Amygdala (tissue), 56 donors: ENCODE measurements at regions not wholly inside any gene's neighbourhood (a gene's known extent, or its start where the extent isn't known, plus 50 kb on each side); places are given as distances from the start of the nearest gene placed in this dataset.

Experiments used
- DNase-seq, 56 donors: peaks; one replicate each; lab custom pipeline; 2025; lab: John Stamatoyannopoulos, UW

- DNase-seq = no peak
Measured at GRCh38 chr3:22288756-22289155, 537.7 kb upstream of the ZNF385D start.

- no peak for DNase-seq
Measured at GRCh38 chr3:22292681-22293080, 541.7 kb upstream of the ZNF385D start.

GRCh38 chr3:22296601-22297000, 545.6 kb upstream of the ZNF385D start:
- no peak for DNase-seq

GRCh38 chr3:22297436-22297835, 546.4 kb upstream of the ZNF385D start:
- no peak for DNase-seq

GRCh38 chr3:22306454-22306853, 555.4 kb upstream of the ZNF385D start:
- DNase-seq = no peak

GRCh38 chr3:22308871-22309270, 557.9 kb upstream of the ZNF385D start:
- no peak for DNase-seq

- DNase-seq = no peak
Measured at GRCh38 chr3:22315925-22316324, 564.9 kb upstream of the ZNF385D start.

- no peak for DNase-seq
Measured at GRCh38 chr3:22318325-22318724, 567.3 kb upstream of the ZNF385D start.

GRCh38 chr3:22319446-22319845, 568.4 kb upstream of the ZNF385D start:
- no peak for DNase-seq

GRCh38 chr3:22322861-22323260, 571.9 kb upstream of the ZNF385D start:
- no peak for DNase-seq

GRCh38 chr3:22326305-22326704, 575.3 kb upstream of the ZNF385D start:
- DNase-seq = no peak

GRCh38 chr3:22334996-22335395, 584.0 kb upstream of the ZNF385D start:
- DNase-seq = no peak

GRCh38 chr3:22349215-22349851, 598.3 kb upstream of the ZNF385D start:
- no peak for DNase-seq

- DNase-seq = no peak
Measured at GRCh38 chr3:22351806-22352205, 600.8 kb upstream of the ZNF385D start.

- no peak for DNase-seq
Measured at GRCh38 chr3:22353126-22353525, 602.1 kb upstream of the ZNF385D start.

GRCh38 chr3:22358334-22358733, 607.3 kb upstream of the ZNF385D start:
- no peak for DNase-seq

- no peak for DNase-seq
Measured at GRCh38 chr3:22360164-22360563, 609.2 kb upstream of the ZNF385D start.

- no peak for DNase-seq
Measured at GRCh38 chr3:22360970-22361369, 610.0 kb upstream of the ZNF385D start.

- DNase-seq = no peak
Measured at GRCh38 chr3:22361521-22361920, 610.5 kb upstream of the ZNF385D start.

- DNase-seq = no peak
Measured at GRCh38 chr3:22364851-22365250, 613.8 kb upstream of the ZNF385D start.

GRCh38 chr3:22366781-22367180, 615.8 kb upstream of the ZNF385D start:
- no peak for DNase-seq

GRCh38 chr3:22371036-22371435, 620.0 kb upstream of the ZNF385D start:
- DNase-seq = no peak
